ENCODE measurements at regions not wholly inside any gene's neighbourhood (a gene's known extent, or its start where the extent isn't known, plus 50 kb on each side); places are given as distances from the start of the nearest gene placed in this dataset.

DNA sequence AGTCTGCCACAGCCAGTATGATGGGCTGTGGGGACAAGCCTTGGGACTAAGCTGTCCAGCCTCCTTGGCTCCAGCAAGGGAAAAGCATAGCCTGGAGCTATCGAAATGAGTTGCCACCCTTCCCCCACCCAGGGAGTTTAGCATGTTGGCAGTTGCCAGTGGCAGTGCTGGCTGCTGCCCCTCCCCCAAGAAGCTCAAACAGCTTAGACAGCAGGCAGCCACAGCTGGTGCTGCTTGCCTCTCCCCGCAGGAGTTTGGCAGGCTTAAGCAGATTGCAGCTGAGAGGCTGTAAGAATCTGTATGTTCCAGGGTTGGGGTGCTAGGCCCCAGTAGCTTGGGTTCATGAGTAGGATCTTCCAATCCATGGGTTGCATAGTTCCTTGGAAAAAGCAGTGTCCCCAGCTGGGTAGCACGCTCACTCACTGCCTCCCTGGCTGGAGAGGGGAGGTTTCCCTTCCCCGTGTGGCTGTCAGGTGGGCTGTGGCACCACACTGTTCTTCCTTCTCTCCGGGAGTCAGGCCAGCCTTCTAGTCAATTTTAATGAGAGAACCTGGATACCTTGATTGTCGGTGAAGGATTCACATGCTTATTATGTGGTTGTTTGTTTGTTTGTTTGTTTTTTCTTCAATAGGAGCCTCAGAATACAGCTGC lies 506.1 kb downstream of the CDH11 start:
- H3K4me3 Mint-ChIP-seq = no peak overlapping the region
- peaks cover 12% of the 10 kb centered on the region; the same call in 1 of the 2 replicates for H3K9me3 Mint-ChIP-seq
- DNase-seq = no peak
- TF ChIP-seq, protein P1, sequence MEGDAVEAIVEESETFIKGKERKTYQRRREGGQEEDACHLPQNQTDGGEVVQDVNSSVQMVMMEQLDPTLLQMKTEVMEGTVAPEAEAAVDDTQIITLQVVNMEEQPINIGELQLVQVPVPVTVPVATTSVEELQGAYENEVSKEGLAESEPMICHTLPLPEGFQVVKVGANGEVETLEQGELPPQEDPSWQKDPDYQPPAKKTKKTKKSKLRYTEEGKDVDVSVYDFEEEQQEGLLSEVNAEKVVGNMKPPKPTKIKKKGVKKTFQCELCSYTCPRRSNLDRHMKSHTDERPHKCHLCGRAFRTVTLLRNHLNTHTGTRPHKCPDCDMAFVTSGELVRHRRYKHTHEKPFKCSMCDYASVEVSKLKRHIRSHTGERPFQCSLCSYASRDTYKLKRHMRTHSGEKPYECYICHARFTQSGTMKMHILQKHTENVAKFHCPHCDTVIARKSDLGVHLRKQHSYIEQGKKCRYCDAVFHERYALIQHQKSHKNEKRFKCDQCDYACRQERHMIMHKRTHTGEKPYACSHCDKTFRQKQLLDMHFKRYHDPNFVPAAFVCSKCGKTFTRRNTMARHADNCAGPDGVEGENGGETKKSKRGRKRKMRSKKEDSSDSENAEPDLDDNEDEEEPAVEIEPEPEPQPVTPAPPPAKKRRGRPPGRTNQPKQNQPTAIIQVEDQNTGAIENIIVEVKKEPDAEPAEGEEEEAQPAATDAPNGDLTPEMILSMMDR (IDR thresholded peaks at IDR 0.05) = no peak
- no peaks in the 10 kb centered on the region for H3K36me3 Mint-ChIP-seq (ENCODE audit: low read depth)
- H3K4me1 Mint-ChIP-seq (ENCODE audit: low read depth) = no peaks in the 10 kb centered on the region
- H3K27me3 Mint-ChIP-seq (ENCODE audit: insufficient read depth) = peaks cover 6% of the 10 kb centered on the region; the same call in 1 of the 2 replicates
- no peak overlapping the region for H3K27ac Mint-ChIP-seq

DNA sequence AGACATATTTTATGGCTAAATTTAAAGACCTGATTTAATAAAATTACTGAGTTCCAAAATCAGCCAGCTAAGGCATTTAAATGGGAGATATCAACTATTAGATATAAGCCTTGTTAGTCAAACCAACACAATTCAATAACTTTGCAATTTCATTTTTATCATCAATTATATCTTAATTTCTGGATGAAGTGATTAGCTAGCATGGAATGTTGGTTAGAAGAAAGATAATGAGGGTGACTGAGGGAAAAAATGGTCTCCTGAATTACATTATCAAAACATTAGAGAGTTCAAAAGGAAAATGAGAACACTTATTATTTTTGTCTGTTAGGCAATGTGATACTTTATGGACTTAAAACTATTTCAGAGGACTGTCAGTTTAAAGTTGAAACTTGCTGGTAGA lies 525.7 kb downstream of the CDH11 start:
- TF ChIP-seq, protein P1 (IDR thresholded peaks at IDR 0.05) = no peak
- no peak overlapping the region for H3K27ac Mint-ChIP-seq
- no peak overlapping the region for H3K4me3 Mint-ChIP-seq
- H3K27me3 Mint-ChIP-seq (ENCODE audit: insufficient read depth) = no peaks in the 10 kb centered on the region
- no peak for DNase-seq
- H3K4me1 Mint-ChIP-seq (ENCODE audit: low read depth) = no peaks in the 10 kb centered on the region
- no peaks in the 10 kb centered on the region for H3K9me3 Mint-ChIP-seq
- no peaks in the 10 kb centered on the region for H3K36me3 Mint-ChIP-seq (ENCODE audit: low read depth)

DNA sequence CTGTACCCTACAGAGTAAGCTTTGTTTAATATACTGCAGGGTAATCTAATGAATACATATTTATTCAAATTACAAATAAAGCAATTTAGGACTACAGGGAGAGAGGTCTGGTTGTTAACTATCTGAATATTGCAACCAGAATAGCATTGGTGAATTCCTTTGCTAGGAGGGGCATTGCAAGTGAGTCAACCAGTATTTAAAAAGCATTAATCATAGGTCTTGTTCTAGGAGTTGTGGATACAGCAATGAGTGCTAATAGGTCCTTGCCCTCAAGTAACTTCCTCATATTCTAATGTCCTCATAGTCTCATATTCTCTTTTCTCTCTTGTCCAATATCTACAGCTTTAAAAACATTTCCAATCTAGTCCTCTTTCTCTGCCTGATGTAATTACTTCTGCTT lies 531.4 kb downstream of the CDH11 start:
- DNase-seq = peak; percentile 39
- Mint-ChIP-seq H3K27ac (peak overlapping the region; percentile 16; the same call in 1 of the 2 replicates), H3K4me1 (ENCODE audit: low read depth) (peaks cover 22% of the 10 kb centered on the region), H3K4me3 (no peak overlapping the region; the same call in 1 of the 2 replicates), H3K27me3 (ENCODE audit: insufficient read depth) (no peaks in the 10 kb centered on the region; the same call in 1 of the 2 replicates), H3K36me3 (ENCODE audit: low read depth) (peaks cover 5% of the 10 kb centered on the region; the same call in 1 of the 2 replicates), H3K9me3 (no peaks in the 10 kb centered on the region; the same call in 1 of the 2 replicates)
- TF ChIP-seq, protein P1 (IDR thresholded peaks at IDR 0.05) = no peak

DNA sequence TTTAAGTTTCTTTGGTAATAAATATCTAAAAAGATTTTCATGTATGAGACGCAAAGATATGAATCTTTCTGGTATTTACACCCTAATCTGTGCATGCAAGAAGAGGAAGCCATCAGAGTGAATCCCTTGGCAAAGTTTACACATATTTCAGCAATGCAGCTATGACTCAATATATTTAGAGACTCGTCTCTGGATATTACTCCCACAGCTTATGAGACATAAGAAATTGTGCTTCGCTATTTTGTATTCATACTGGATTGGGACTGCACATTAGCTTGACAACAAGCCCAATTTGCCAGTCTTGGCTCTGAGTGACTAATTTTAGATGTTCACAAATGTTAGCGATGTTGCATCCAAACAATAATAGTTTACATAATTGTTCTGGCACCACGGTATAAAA lies 532.0 kb downstream of the CDH11 start:
- Mint-ChIP-seq H3K9me3 (no peaks in the 10 kb centered on the region; the same call in 1 of the 2 replicates), H3K4me1 (ENCODE audit: low read depth) (peaks cover 22% of the 10 kb centered on the region), H3K27ac (no peak overlapping the region), H3K4me3 (no peak overlapping the region), H3K36me3 (ENCODE audit: low read depth) (peaks cover 5% of the 10 kb centered on the region; the same call in 1 of the 2 replicates), H3K27me3 (ENCODE audit: insufficient read depth) (no peaks in the 10 kb centered on the region; the same call in 1 of the 2 replicates)
- peak; percentile 64 for DNase-seq
- TF ChIP-seq, protein P1 (IDR thresholded peaks at IDR 0.05) = no peak

DNA sequence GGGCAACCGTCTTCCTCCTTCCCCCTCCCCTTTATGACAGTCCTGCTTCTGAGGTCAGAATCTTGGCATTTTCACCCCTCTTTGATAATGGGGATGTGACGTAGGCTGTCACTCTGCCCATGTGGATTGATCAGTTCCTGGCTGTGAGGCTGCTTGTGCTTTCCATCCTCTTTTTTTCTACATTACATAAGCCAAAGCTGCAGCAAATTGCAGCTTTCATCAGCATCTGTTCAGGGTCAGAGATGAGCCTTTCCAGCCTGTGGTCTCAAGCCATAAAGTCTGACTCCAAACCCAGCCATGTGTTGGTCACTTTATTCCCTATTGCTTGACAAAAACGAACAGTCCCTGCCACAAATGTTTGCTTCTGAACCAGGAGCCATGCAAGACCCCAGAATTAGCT lies 535.1 kb downstream of the CDH11 start:
- no peak overlapping the region for H3K27ac Mint-ChIP-seq
- DNase-seq = no peak
- no peak overlapping the region for H3K4me3 Mint-ChIP-seq
- H3K27me3 Mint-ChIP-seq (ENCODE audit: insufficient read depth) = no peaks in the 10 kb centered on the region; the same call in 1 of the 2 replicates
- no peaks in the 10 kb centered on the region; the same call in 1 of the 2 replicates for H3K9me3 Mint-ChIP-seq
- H3K36me3 Mint-ChIP-seq (ENCODE audit: low read depth) = peaks cover 5% of the 10 kb centered on the region; the same call in 1 of the 2 replicates
- H3K4me1 Mint-ChIP-seq (ENCODE audit: low read depth) = peaks cover 22% of the 10 kb centered on the region
- TF ChIP-seq, protein P1 (IDR thresholded peaks at IDR 0.05) = no peak

Measured in HFFc6 (cell line).